HS-5 (cell line): ENCODE measurements at regions not wholly inside any gene's neighbourhood (a gene's known extent, or its start where the extent isn't known, plus 50 kb on each side); places are given as distances from the start of the nearest gene placed in this dataset.

Experiments
- DNase-seq: peaks from one replicate; pipeline ENCODE4 v3.0.0-alpha.2; 2012; ENCODE audit warnings: low read depth

GRCh38 chr1:29967261-29967660 is 730.9 kb downstream of the PTPRU start:
- DNase-seq: no peak

- no peak for DNase-seq
Observed at GRCh38 chr1:29966526-29967045, 730.3 kb downstream of the PTPRU start.

GRCh38 chr1:29964718-29965533 is 728.6 kb downstream of the PTPRU start:
- DNase-seq: no peak

GRCh38 chr1:29963946-29964345 is 727.6 kb downstream of the PTPRU start:
- no peak for DNase-seq

GRCh38 chr1:29962831-29963247 is 726.5 kb downstream of the PTPRU start:
- DNase-seq: no peak

- no peak for DNase-seq
Observed at GRCh38 chr1:29962336-29962735, 726.0 kb downstream of the PTPRU start.

GRCh38 chr1:29961293-29962059 is 725.2 kb downstream of the PTPRU start:
- DNase-seq: no peak

GRCh38 chr1:29960876-29961275 is 724.6 kb downstream of the PTPRU start:
- DNase-seq: no peak

- no peak for DNase-seq
Observed at GRCh38 chr1:29960156-29960755, 723.9 kb downstream of the PTPRU start.

- DNase-seq: no peak
Observed at GRCh38 chr1:29959356-29959755, 723.0 kb downstream of the PTPRU start.

- DNase-seq: no peak
Observed at GRCh38 chr1:29958271-29958670, 721.9 kb downstream of the PTPRU start.

GRCh38 chr1:29956349-29957030 is 720.2 kb downstream of the PTPRU start:
- no peak for DNase-seq

- DNase-seq: no peak
Observed at GRCh38 chr1:29954591-29954990, 718.3 kb downstream of the PTPRU start.

- DNase-seq: no peak
Observed at GRCh38 chr1:29953961-29954360, 717.6 kb downstream of the PTPRU start.

GRCh38 chr1:29949676-29950075 is 713.4 kb downstream of the PTPRU start:
- no peak for DNase-seq

- no peak for DNase-seq
Observed at GRCh38 chr1:29948581-29948980, 712.3 kb downstream of the PTPRU start.

- DNase-seq: no peak
Observed at GRCh38 chr1:29946057-29946456, 709.7 kb downstream of the PTPRU start.

GRCh38 chr1:29945426-29945825 is 709.1 kb downstream of the PTPRU start:
- DNase-seq: no peak

- DNase-seq: no peak
Observed at GRCh38 chr1:29944253-29944905, 708.1 kb downstream of the PTPRU start.

GRCh38 chr1:29943034-29943433 is 706.7 kb downstream of the PTPRU start:
- no peak for DNase-seq

GRCh38 chr1:29939079-29939478 is 702.8 kb downstream of the PTPRU start:
- DNase-seq: no peak

GRCh38 chr1:29937356-29937755 is 701.0 kb downstream of the PTPRU start:
- no peak for DNase-seq
